ENCODE measurements at regions not wholly inside any gene's neighbourhood (a gene's known extent, or its start where the extent isn't known, plus 50 kb on each side); places are given as distances from the start of the nearest gene placed in this dataset.

DNA sequence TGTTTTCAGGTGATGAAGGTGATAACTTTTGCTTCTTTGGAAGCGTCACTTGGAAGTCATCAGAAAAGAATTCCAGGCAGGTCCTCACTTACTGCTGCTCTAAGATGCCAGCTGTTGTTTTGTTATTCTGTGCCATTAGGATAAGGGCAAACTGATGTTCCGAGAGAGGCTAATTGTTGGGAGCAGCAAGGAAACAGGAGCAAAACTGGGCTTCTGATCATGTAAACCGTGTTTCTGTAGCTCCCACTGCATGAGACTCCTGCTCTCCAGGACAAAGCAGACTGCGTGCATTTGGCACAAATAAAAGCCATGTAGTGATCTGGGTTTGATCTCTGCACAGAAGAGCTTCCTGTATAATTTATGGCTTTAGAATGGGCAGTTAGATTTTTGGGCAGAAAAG, 248.2 kb downstream of the MAN2A1 start:
- intact Hi-C loops (cut with DNase I) = no loop called here

DNA sequence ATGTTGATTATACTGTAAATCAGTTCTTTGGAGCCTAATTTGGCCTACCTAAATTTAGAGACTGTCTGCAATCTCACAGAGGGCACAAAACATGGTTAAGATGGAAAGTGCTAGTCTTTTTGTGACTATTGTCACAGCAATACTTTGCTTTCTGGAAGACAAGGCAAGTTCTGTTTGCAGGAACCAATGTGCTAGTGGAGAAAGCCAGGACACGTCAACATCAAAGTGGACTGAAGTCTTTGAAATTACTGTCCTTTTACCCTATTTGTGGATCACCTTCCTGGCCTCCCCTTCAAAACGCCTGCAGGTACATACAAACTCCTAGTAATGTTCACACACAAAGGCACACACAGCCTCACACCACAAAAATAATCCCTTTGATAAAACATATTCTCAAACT, 248.7 kb downstream of the MAN2A1 start:
- Histone ChIP-seq H3K36me3 (no peaks in the 10 kb centered on the region), H3K27me3 (ENCODE audit: low read depth) (no peaks in the 10 kb centered on the region), H3K9me3 (no peaks in the 10 kb centered on the region), H3K27ac (no peak overlapping the region), H3K4me1 (no peaks in the 10 kb centered on the region), H3K4me3 (no peak overlapping the region)
- DNase-seq (no peak), ATAC-seq (no peak)
- TF ChIP-seq, protein P1, sequence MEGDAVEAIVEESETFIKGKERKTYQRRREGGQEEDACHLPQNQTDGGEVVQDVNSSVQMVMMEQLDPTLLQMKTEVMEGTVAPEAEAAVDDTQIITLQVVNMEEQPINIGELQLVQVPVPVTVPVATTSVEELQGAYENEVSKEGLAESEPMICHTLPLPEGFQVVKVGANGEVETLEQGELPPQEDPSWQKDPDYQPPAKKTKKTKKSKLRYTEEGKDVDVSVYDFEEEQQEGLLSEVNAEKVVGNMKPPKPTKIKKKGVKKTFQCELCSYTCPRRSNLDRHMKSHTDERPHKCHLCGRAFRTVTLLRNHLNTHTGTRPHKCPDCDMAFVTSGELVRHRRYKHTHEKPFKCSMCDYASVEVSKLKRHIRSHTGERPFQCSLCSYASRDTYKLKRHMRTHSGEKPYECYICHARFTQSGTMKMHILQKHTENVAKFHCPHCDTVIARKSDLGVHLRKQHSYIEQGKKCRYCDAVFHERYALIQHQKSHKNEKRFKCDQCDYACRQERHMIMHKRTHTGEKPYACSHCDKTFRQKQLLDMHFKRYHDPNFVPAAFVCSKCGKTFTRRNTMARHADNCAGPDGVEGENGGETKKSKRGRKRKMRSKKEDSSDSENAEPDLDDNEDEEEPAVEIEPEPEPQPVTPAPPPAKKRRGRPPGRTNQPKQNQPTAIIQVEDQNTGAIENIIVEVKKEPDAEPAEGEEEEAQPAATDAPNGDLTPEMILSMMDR (IDR thresholded peaks at IDR 0.05) = no peak
- intact Hi-C loops (cut with DNase I) = no loop called here

More for the DNA sequence above, 248.2 kb downstream of the MAN2A1 start:
- no peak overlapping the region for H3K27ac ChIP-seq
- DNase-seq (no peak), ATAC-seq (no peak)
- H3K36me3 ChIP-seq = no peaks in the 10 kb centered on the region
- H3K27me3 ChIP-seq (ENCODE audit: low read depth) = no peaks in the 10 kb centered on the region
- no peaks in the 10 kb centered on the region for H3K9me3 ChIP-seq
- no peak overlapping the region for H3K4me3 ChIP-seq
- TF ChIP-seq, protein P1 (IDR thresholded peaks at IDR 0.05) = no peak
- no peaks in the 10 kb centered on the region for H3K4me1 ChIP-seq

DNA sequence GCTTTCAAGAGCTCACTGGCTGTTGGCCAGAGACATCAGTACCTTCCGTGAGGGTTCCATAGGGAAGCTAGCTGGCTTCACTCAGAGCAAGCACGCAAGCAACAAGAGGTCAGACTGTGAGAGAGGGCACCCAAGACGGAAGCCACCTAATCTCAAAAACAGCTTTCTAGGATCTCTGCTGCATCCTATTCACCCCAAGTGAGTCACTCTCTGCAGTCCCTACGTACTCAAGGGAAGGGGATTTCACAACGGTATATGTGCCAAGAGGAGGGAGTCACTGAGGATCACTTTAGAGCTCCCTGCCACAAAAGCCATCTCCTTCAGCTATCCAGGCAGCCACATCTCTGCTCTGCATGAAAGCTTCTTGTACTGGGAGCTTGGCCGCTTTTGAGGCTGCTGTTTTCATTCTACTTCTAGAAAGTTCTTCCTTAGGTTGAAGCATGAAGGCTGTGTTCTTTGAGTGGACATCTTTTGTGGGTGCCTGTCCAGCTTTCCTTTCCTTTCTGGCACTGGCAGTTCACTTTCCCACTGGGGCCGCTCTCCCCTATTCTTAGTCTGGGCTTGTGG, 249.5 kb downstream of the MAN2A1 start:
- no peak for DNase-seq
- H3K36me3 ChIP-seq = no peaks in the 10 kb centered on the region
- no peak for ATAC-seq
- H3K27me3 ChIP-seq (ENCODE audit: low read depth) = no peaks in the 10 kb centered on the region
- TF ChIP-seq, protein P1 (IDR thresholded peaks at IDR 0.05) = no peak
- no peak overlapping the region for H3K4me3 ChIP-seq
- H3K27ac ChIP-seq = no peak overlapping the region
- intact Hi-C loops (cut with DNase I) = no loop called here
- no peaks in the 10 kb centered on the region for H3K4me1 ChIP-seq
- no peaks in the 10 kb centered on the region for H3K9me3 ChIP-seq

DNA sequence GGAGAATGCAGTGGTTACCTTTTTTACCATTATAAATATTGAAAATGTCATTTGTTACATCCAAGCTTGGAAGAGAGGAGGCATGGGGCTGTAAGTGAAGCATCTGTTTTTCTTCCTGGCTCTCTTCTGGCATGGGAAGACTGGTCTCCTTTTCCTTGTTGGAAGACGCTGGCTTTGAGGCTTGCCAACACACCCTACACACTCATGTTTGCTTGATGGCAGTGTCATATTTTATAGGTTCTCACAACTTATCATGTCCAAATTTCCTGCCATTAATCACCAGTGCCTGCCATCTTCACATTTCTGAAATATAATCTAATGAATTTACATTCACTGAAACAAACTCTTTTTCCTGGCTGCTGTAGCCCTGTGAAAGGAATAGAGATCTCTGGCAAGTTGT, 252.9 kb downstream of the MAN2A1 start:
- Histone ChIP-seq H3K4me3 (no peak overlapping the region), H3K9me3 (no peaks in the 10 kb centered on the region), H3K27me3 (ENCODE audit: low read depth) (no peaks in the 10 kb centered on the region), H3K4me1 (no peaks in the 10 kb centered on the region), H3K36me3 (no peaks in the 10 kb centered on the region), H3K27ac (no peak overlapping the region)
- intact Hi-C loops (cut with DNase I) = no loop called here
- no peak for ATAC-seq
- no peak for DNase-seq
- TF ChIP-seq, protein P1 (IDR thresholded peaks at IDR 0.05) = no peak

DNA sequence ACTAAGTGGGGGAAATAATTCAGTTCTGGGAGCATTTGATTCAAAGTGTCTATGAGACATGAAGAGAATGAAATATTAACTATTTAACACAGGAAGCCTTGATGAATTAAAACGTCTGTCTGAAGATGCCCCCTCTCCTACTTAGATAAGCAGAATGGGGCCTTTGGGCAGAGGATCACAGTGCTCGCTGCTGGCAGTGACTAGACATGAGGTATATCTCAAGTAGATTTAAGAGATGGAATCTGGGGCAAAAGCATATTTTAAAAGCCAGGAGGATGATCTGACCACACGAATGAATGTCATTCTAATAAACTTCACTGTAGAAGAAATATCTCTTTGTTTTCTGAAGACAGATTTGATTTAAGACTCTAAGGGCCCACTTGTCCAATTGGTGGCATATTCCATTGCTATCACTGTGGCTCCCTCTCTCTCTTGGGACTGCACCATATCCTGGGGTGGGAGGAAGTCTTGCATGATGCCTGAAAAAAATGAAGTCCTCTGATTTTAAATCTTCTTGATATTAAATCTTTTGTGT, 254.0 kb downstream of the MAN2A1 start:
- H3K4me1 ChIP-seq = no peaks in the 10 kb centered on the region
- H3K36me3 ChIP-seq = no peaks in the 10 kb centered on the region
- DNase-seq (no peak), ATAC-seq (no peak)
- H3K4me3 ChIP-seq = no peak overlapping the region
- no peaks in the 10 kb centered on the region for H3K9me3 ChIP-seq
- H3K27me3 ChIP-seq (ENCODE audit: low read depth) = no peaks in the 10 kb centered on the region
- TF ChIP-seq, protein P1 (IDR thresholded peaks at IDR 0.05) = no peak
- intact Hi-C loops (cut with DNase I) = no loop called here
- no peak overlapping the region for H3K27ac ChIP-seq

All from lower lobe of right lung (tissue), 2 donors.